Stimulated activated CD8-positive, alpha-beta memory T cell treated with anti-CD3 and anti-CD28 coated beads, Interleukin-4, amount 100 ng/mL, for 24 hours (primary cell): ENCODE measurements at regions not wholly inside any gene's neighbourhood (a gene's known extent, or its start where the extent isn't known, plus 50 kb on each side); places are given as distances from the start of the nearest gene placed in this dataset.
"Not testable (repeated sequence)": the region's sequence is repeated elsewhere in the genome, so short reads cannot be mapped to it uniquely, and the experiment has no call there.

Experiments used
- DNase-seq: peaks from one replicate; pipeline ENCODE4 v3.0.0-alpha.2; 2020; ENCODE audit warnings: low read depth

DNA sequence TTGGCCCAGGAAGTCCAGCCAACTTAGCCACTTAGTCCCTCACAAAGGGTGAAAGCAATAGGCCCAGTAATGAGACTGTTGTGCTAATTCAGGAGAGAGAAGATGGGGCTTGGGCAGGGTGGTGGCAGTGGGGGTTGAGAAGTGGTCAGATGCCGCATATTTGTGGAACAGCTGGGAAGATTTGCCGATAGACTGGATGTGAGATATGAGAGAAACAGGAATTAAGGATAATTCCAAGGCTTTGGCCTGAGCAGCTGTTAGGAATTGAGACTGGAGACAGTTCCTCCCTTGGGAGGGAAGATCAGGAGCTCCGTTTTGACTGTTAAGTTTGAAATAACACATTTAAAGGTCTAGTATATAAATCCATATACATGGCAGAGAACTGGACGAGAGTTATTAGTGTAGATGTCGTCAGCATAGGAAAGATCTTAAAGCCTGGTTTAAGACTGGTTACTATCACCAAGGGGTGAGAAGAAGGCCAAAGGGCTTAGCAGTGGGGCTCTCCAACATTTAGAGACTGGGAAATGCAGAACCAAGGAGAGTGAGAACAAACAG lies 323.7 kb upstream of the FAM78B start:
- DNase-seq: no peak

DNA sequence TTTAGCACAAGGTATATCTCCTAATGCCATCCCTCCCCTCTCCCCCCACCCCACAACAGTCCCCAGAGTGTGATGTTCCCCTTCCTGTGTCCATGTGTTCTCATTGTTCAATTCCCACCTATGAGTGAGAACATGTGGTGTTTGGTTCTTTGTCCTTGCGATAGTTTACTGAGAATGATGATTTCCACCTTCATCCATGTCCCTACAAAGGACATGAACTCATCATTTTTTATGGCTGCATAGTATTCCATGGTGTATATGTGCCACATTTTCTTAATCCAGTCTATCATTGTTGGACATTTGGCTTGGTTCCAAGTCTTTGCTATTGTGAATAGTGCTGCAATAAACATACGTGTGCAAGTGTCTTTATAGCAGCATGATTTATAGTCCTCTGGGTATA lies 327.0 kb upstream of the FAM78B start:
- DNase-seq: not testable (repeated sequence)

DNA sequence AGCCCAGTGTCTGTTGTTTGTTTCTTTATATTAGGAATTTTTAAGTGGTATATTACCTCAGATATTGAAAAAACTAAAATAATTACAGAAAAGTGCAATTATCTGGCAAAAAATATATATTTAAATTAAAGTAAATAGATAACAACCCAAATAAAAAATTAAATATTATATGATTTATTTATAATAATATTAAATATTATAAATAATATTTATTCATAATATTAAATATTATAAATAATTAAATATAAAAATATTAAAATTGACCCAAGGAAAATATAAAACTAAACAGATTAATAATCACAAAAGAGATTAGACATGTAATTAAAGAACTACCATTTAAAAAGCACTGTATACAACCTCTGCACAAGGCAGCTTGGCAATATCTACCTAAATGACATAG lies 331.9 kb upstream of the POGK start:
- no peak for DNase-seq

DNA sequence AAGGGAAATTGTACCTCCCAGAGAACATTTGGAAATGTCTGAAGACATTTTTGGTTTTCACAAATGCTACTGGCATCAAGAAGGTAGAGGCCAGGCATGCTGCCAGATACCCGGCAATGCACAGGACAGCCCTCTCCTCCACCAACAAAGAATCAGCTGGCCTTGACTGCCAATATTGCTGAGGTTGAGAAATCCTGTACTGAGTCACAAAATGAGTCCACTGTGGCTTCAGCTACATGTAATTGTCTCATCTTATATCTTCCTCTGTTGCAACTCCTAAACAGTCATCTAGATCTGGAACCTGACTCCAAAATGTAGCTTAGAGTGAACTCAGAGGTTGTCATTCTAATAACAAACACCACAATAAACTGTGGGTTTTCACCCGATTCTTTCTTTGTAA lies 327.5 kb upstream of the POGK start:
- no peak for DNase-seq

DNA sequence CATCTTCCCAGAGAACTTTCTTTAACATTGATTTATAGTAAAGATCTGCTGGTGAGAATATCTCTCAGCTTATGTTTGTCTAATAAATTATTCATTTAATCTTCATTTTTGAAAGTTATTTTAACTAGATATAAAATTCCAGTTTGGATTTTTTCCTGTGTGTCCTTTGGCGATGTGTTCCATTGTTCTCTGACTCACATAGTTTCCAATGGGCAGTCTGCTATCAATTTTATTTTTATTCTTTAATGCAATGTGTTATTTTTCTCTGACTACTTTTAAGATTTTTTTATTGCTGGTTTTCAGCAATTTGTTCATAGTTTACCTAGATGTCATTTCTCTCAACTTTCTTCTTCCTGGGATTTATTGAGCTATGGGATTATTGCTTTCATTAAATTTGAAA lies 325.2 kb upstream of the POGK start:
- DNase-seq: no peak

DNA sequence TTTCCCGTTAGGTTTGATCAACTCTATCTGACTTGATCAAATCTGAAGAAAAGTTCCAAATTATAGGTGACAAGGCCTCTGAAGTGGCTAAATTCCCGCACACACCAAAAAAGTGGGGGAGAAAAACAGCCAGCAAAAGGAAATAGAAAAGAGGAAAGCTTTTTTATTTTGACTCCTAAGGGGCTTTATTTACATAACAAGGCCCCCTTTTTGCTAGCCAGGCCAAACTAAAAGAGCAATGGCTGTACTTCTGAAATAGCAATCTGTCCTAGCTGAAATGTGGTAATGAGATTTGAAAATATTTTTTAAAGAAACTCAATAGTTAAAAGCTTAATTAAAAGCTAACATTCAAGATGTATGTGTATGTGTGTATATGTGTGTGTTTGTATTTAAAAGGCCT lies 311.5 kb upstream of the POGK start:
- DNase-seq: no peak

DNA sequence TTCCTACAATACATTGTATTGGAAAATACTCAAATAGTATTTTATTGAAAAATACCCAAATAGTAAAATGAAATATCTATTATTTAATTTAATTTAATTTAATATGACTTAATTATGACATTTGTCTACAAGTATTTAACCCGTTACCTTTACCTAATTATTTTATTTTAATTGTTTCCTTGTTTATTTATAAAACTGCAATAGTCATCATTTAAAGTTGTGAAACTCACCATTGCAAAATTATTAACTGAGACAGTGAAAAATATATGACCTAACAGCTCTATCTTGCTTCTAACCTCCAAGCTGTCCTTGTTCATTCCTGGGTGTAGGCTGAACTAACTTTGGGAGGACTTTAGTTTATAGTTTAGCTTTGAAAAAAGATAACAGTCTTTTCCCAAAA lies 300.6 kb upstream of the POGK start:
- DNase-seq: no peak

DNA sequence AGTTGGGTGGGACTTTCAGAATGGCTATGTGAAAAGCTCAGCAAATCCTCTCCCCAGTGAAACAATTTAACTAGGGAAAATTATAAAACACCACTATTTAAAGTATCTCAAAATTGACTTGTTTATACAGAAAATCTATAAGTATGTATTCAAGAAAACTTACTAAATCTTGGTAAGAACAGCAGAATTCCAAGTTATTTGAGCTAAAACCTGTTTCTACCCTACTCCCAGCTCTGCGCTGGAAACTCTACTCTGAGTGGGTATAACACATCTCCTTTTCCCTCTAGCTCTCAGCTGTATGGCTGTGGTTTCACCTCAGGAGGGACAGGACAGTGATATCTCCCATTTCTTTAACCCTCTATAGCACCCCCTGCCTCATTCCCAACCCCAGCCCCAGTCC lies 295.2 kb upstream of the POGK start:
- no peak for DNase-seq

DNA sequence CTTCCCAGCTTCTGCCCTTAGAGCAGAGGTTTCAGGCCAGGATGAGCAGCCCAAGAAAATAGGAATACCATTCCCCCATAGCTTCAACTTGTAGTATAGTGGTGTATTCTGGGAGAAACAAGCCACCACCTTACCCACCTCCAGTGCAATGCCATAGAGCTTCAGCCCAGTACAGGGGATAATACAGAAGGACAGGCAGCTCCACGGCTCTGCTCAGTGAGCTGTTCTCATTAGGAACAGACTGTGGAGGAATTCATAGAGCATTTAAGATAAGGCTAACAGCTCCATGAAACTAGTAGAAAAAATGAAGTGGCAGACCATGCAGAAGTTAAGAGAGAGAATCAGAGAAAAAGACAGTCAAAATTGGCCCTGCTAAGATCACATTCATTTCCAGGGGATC lies 294.7 kb upstream of the POGK start:
- no peak for DNase-seq

DNA sequence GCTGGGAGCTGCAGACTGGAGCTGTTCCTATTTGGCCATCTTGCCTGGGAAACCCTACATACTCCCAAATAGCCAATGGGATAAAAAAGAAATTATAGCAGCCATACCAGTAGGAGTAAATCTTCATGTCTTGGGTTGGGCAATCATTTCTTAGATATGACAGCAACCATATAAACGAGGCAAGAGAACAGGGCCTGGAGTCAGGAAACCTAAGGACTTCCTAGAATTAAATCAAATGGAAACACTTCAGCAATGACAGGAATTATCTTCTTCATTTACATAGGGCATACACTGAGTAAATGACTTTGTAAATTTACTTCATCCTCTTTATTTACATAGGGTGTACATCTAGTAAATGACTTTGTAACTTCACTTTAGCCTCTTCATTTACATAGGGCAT lies 286.6 kb upstream of the POGK start:
- DNase-seq: no peak

DNA sequence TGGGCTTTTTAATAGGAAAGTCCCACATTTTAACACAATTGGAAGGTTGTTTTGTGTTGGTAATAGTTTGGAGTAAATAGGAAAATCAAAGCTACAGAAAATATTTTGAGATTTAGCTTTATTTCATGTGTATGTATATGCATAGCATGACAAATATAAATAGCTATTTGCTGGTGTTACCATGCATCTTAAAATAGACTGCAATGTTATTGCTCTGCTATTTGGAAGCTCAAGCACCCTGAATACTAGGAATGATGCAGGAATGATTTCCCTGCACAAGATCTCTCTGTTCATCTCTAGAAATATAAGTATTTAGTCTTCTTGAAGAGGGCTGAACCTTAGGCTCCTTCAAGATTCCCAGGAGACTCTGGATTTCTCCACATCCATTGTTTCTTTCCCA lies 268.3 kb upstream of the POGK start:
- no peak for DNase-seq

DNA sequence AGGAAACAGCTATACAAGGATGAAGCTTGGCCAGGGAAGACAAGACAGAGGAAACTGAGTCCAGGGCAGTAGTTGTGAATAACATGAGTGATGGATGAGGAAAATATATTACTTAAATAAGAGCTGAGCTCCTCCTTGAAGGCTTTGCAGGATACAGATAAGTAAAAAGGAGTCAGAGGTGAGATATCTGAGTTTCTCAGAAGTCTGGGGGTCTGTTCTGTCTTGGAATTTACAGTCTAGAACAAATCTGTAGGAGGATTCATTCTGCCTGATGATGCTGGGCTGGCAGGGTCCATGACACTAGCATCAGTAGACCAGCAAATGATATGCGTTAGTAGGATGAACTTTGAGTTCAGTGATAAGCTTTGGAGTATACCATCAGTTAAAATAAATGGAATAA lies 266.1 kb upstream of the POGK start:
- DNase-seq: no peak

DNA sequence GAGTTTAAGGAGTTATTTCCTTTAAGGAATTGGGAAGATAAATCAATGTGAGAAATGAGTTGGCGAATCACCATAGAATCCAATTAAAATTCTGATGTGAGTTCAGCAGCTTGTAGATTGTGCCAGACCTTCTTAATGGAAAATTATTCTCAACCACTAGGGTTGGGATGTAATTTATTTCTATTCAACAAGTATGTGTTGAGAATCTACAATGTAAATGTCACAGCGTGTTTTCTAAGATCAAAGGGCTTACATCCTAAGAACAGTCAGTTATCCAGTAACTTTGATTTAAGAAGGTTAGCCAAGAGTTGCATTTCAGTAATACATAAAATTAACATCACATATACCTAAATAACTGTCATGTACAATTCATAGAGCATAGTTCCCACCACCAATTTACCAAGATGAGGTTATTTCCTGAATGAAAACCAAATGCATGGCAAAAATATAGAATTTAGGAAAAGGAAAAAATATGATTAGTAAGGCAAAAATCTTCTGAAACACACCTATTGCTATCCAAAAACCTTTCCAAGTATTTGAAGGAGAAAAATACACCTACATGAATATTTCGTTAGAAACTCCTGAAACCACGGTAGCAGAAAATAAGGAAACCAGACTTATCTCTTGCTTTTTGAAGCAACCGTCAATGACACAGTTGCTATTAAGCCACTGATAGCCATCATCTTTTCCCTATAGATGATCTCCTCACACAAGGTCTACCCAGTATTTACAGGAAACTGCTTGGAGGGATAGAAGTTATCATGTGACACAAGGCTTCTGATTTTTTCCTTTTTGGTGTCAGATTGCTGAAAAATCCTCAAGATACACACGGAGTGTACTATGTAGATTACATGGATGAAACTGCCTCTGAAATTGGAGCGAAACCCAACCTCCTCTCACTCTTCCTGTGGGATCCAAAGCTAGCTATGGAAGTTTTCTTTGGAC lies 259.4 kb upstream of the POGK start:
- no peak for DNase-seq

DNA sequence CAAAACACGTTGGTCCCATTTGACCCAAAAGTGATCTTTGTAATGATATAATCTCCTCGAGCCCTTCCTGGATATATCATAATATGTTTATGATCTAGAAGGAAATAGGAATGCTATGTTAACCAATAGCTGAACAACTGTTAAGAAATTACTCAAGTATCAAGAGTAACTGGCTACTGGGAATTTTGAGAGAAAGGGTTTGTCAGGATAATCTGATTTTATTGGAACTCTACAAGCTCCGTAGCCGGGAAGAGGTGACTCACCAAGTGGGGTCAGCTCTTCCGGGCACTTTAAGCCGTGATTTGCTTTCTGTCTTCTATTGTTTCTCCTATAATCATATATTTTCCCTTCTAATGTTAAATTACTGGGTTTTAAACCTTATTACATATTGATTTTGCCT lies 250.5 kb upstream of the POGK start:
- DNase-seq: no peak

DNA sequence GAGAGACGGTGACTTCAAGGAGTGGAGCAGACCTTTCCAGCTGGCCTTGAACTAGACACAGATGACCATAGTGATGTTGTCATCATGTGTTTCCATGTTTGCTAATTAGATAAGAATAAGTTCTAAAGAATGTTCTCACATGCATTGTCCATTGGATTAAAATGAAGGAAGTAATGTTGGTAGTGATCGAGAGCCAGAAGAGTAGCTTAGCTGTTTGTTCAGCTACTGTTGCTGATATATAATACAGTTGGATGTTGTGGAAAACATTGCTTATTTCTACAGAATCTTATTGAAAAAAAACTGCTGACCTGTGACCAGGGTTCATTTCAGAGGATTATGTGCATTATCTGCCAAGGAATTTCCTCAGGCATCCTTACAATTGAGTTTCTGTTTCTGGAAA lies 249.1 kb upstream of the POGK start:
- no peak for DNase-seq

DNA sequence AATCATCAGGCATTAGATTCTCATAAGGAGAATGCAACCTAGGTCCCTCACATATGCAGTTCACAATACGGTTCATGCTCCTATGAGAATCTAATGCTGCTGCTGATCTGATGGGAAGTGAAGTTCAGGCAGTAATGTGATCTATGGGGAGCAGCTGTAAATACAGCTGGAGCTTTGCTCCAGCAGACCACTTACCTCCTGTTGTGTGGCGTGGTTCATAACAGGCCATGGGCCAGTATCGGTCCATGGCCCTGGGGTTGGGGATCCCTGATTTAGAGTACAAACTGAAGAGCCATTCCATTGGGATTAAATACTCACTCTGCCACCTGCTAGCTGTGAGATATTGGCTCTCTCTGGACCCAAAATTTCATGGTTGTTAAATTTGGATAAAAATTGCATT lies 244.6 kb upstream of the POGK start:
- no peak for DNase-seq

DNA sequence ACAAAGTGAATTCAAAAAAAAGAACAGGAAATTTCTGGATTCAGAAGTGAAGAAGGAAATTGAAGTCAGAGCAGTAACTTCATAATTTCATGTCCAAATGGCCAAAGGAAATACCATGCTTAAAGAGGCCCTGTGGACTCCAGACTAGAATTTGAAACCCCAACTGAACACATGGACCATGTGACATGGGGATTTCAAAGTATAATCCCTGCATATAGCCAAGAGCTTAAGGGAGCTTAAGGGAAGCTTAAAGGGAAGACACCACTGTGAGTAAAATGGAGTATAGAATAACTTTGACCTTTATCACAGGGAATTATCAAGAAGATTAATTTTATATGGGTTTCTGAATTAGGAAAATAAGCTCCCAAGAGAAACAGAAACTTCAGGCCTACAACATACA lies 241.8 kb upstream of the POGK start:
- no peak for DNase-seq

DNA sequence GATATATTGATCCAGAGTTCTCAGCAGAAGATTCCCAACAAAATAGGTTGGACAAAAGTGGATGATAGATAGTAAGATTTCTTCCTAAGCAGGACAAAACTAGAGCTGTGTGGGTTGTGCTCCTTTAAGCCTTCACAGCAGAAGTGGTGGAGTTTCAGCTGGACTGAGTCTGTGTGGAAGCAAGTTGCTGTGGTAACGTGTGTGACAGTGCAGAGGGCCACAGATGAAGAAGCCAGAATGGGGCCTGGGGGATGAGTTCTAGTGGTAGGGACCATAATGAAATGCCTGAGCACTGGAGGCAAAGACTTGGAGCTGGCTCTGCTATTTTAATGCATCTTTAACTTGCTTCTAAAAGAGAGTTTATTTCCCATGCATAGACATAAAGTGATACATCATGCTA lies 238.7 kb upstream of the POGK start:
- DNase-seq: no peak

DNA sequence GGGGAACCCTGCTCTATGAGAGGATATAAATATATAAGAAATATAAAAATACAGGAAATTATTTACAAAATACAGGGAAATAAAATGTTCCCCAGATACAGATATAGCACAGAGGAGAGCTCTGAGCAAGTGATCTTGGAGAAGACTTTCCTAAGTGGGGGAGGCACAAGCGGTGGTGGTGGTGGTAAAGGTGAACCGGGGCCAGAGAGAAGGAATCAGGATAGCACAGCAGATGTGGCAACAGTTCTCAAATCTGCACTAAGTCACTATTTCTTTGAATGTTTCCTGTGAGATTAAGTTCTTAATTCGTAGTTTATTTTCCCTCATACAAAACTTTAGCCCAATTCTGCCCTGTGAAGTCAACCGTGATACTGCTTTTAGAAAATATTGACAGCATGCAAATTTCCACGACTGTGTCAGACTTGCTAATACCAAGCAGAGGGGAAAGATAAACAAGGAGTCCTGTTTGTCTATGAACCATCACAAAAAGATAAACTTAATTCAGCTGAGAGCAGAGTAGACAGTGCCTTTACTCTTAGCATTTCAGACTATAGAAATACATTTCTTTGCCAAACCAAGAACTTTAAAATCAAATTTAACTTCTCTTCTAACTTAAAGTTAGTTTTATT lies 237.5 kb upstream of the POGK start:
- no peak for DNase-seq

DNA sequence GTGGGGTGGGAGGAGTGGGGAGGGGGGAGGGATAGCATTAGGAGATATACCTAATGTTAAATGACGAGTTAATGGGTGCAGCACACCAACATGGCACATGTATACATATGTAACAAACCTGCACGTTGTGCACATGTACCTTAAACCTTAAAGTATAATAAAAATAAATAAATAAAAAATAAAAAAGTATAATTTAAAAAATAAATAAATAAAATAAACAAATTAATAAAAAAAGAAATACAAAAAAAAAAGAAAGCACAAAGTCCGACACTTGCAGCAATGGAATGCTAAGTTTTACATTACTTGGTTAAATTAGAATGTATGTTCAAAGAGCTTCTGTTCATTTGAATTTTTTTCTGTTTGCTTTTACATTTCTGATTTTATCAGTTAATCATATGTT lies 236.5 kb upstream of the POGK start:
- not testable (repeated sequence) for DNase-seq

DNA sequence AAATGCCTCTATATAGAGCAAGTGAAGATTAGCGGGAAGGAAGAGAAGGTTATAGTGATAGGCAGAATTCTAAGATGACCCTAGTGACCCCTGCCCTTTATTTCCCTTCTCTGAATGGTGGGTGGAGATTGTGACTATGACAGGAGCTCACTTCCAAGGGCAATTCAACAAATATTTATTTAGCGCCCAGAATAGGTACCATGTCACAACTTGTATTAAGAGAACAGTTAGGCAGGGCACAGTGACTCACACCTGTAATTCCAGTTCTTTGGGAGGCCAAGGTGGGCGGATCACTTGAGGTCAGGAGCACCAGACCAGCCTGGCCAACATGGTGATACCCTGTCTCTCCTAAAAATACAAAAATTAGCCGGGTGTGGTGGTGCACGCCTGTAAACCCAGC lies 236.0 kb upstream of the POGK start:
- DNase-seq: no peak

DNA sequence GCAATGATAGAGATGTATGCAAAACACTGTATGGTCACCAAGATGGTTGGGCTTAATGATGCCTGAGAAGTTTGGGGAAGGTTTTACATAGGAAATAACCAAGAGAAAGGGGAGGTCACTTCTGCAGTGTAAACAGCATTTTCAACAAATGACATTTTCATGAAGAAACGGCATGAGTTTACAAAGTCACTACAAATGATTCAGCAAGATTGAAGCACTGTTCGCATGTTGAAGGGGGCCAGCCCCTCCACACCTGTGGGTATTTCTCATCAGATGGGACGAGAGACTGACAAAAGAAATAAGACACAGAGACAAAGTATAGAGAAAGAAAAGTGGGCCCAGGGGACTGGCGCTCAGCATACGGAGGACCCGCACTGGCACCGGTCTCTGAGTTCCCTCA lies 234.1 kb upstream of the POGK start:
- no peak for DNase-seq

DNA sequence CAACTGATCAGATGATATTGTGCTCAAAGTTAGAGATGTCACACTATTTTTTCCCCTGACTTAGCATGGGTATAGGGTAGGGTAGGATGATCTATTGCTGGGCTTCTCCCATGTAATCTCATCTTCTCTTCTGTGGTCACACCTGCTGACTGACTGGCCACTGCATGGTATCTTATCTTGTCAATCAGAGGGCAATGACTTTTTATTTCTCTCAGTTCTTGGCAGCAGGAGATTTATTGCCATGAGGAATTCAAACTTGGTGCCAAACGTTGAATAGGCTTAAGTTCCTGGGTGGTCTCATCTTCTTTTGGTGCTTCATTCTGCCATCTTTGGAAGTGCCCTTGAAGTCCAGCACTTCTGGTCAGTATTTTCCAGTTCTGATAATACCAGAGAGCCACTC lies 226.4 kb upstream of the POGK start:
- DNase-seq: no peak

DNA sequence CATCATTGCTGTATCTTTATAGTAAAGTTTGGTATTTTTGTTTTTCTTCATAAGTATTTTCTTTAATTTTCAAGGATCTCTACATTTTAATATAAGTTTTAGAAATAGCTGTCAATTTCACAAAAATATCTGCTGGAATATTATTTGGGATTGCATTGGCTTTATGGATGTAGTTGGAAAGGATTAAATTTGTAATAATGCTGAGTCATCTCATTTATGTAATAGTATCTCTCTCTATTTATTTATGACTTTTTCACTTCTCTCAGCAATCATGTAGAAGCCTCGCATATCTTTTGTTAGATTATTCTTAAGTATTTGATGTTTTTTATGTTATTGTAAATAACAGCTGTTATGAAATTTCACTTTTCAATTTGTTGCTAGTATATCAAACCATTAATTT lies 223.1 kb upstream of the POGK start:
- DNase-seq: no peak
